IPS-18c (cell line): ENCODE measurements at regions not wholly inside any gene's neighbourhood (a gene's known extent, or its start where the extent isn't known, plus 50 kb on each side); places are given as distances from the start of the nearest gene placed in this dataset.

ENCODE experiments used
- H3K4me3 ChIP-seq: 2 replicates; pipeline ENCODE4 v1.7.0; 2013; ENCODE audit warnings: low read depth, mild to moderate bottlenecking, low read length, moderate library complexity; ENCODE audit not compliant: insufficient read depth
- H3K9me3 ChIP-seq: one replicate; pipeline ENCODE4 v1.6.1; 2013; ENCODE audit warnings: mild to moderate bottlenecking, low read length, moderate library complexity; ENCODE audit not compliant: control insufficient read depth, insufficient read depth

DNA sequence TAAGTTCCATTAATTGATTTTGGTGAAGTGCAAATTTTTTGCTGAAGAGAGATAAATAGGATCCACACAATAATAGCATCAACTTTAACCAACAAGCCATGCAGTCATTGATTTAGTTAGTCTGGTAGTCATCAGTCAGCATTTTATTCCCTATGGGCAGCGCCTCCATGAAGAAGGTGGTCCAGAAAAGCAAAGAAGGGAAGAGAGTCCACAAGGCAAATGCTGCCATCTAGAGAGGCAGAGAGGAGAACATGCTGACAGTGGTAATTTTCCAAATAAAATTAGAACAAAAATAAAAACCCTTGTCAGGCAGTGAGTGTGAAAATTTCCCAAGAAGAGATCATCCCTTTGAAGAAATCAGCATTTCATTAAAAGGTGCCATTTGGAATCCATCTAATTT lies 366.7 kb upstream of the FAM241A start:
- Histone ChIP-seq H3K4me3 (no peak overlapping the region), H3K9me3 (no peaks in the 10 kb centered on the region)

- no peak overlapping the region for H3K4me3 ChIP-seq
- no peaks in the 10 kb centered on the region for H3K9me3 ChIP-seq
Observed at GRCh38 chr4:111780965-111781364, 364.3 kb upstream of the FAM241A start.

- H3K9me3 ChIP-seq: no peaks in the 10 kb centered on the region
- no peak overlapping the region for H3K4me3 ChIP-seq
Observed at GRCh38 chr4:111781611-111782010, 363.6 kb upstream of the FAM241A start.

DNA sequence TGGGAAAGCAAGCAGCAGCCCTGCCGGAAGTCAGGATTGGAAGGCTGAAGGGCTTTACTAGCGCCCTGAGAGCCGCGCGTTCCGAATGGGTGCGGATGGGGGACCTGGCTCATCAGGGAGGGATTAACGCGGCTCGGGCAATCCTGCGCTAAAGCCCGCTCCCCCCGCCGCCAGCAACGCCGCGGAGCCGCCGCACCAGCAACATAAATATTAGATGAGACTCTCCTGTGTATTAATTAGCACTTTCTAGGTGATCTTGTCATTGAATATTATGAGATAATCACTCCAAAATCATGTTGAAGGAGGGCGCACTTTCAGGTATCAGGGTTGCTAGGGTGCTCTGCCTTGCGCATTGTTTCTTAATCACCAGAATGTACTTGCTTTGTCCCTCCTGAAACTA lies 357.2 kb upstream of the FAM241A start:
- H3K9me3 ChIP-seq: no peaks in the 10 kb centered on the region
- H3K4me3 ChIP-seq: peak overlapping the region; percentile 15; the same call in 1 of the 2 replicates

GRCh38 chr4:111789901-111790640 lies 355.2 kb upstream of the FAM241A start:
- Histone ChIP-seq H3K4me3 (no peak overlapping the region), H3K9me3 (no peaks in the 10 kb centered on the region)

DNA sequence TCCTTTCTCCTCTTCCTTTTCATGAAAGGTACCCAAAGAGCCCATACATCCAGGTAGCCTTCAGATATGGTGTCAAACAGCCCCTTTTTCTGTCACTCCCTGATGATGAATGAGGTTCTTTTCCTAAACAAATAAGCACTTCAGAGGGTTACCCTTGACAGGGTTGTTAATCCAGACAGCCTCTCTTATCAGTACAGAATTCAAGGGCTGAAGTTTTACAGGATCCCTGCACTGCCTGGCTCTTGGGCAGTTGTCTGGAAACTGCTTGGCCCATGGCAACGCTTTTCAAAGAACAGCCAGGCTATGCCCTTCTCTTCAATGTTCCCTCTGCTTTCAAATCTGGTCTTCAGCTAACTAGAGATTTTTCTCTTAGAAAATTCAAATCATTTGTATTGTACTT lies 352.6 kb upstream of the FAM241A start:
- no peaks in the 10 kb centered on the region for H3K9me3 ChIP-seq
- no peak overlapping the region for H3K4me3 ChIP-seq

DNA sequence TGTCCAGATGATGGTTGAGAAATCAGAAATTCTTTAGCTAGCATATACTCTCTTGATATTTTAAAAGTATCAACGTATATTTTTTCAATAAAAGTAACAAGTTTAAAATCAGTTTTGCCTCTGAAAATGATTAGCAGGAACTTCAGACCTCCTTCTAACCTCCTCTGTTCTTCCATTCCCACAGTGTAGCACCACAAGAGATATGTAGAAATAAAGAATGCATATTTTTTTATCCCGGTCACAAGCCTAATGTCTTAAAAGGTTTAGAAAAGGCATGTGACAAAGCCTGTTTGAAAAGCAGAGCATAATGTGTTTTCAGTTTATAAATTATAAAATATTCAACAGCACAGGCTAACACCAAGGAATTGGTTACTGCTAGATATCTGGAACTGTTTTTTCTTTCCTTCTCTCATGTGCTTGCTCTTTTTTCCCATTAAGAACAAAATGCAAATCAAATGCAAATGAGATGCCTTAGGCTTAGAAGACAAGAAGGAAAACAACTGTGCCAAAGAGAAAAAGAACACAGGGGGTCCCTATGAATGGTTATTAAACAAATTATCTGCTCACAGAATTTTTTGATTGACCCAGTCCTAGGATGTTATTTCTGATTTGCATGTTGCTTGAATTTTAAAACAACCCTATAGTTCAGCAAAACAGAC lies 351.7 kb upstream of the FAM241A start:
- H3K9me3 ChIP-seq: no peaks in the 10 kb centered on the region
- H3K4me3 ChIP-seq: no peak overlapping the region

GRCh38 chr4:111797455-111798163 lies 347.6 kb upstream of the FAM241A start:
- H3K9me3 ChIP-seq: no peaks in the 10 kb centered on the region
- H3K4me3 ChIP-seq: no peak overlapping the region

GRCh38 chr4:111798840-111799239 lies 346.4 kb upstream of the FAM241A start:
- no peak overlapping the region for H3K4me3 ChIP-seq
- no peaks in the 10 kb centered on the region for H3K9me3 ChIP-seq

- Histone ChIP-seq H3K4me3 (no peak overlapping the region), H3K9me3 (no peaks in the 10 kb centered on the region)
Observed at GRCh38 chr4:111800551-111800950, 344.7 kb upstream of the FAM241A start.

DNA sequence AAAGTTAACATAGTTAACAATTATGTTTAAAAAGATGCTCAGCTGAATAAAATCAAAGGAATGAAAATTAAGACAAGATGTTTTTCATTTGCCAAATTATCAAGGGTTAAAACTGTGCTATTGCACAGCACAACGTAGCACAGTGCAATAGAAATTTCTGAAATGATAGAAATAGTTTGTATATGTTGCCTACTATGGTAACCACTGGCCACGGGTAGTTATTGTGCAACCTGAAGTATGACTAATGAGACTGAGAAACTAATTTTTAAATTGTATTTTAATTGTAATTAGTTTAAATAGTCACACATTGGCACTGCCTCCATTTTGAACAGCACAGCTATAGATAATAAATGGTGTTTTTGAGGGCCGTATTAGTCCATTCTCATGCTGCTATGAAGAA lies 343.1 kb upstream of the FAM241A start:
- Histone ChIP-seq H3K4me3 (no peak overlapping the region), H3K9me3 (no peaks in the 10 kb centered on the region)

DNA sequence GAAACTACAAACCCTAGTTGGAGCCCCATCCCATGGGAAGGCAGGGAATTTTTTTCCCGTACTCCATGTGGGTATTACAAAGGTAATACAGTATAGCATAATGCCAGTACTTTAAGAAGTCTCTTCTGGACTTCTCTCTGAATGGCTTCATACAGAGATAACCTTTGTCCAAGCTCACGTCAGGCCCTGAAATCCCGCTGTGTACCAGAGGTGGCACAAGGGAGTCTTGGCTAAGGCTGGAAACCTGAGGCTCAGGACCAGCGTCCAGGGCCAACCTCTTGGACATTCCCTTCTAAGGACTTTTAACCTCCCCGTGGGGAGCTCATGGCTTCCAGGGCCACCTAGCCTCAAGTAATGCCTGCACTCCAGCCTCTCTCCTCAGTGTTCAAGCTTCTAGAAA lies 338.9 kb upstream of the FAM241A start:
- no peaks in the 10 kb centered on the region for H3K9me3 ChIP-seq

GRCh38 chr4:111807576-111807975 lies 337.7 kb upstream of the FAM241A start:
- Histone ChIP-seq H3K4me3 (no peak overlapping the region), H3K9me3 (no peaks in the 10 kb centered on the region)

More for the DNA sequence above, 338.9 kb upstream of the FAM241A start:
- no peak overlapping the region for H3K4me3 ChIP-seq

DNA sequence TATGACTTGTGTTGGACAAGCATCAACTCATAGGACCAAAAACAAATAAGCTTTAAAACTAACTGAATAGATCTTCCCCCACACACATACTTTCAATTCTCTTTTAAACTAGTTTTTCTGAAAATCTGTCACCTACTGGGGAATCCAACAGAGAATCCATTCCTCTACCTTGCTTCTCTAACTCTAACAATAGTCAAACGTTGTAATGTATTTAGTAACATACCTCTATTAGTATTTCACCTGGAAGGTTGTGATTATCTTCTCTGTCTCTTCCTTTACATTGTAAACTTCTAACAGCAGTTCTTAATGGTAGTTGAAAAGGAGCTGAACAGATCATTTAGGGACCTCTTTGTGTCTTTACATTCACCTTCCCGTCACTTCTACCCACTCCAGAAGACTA lies 337.1 kb upstream of the FAM241A start:
- H3K4me3 ChIP-seq: no peak overlapping the region
- H3K9me3 ChIP-seq: no peaks in the 10 kb centered on the region

DNA sequence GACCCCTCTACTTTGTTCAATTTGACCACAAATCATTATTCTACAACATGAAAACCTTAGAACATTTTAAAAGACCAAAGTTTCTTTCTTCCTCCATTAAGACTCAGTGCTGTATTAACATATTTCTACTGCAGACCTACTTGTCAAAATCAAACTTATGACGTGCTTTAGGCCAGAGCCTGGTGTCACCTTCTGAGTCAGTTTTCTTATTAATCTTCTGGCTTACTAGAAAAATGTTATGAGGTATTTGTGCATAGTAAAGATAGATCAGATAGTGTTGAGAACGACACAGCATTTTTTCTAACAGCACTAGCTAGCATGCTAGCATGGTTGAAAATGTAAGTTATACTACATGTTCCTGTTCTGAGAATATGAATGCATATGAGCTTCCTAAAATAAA lies 333.6 kb upstream of the FAM241A start:
- Histone ChIP-seq H3K4me3 (no peak overlapping the region), H3K9me3 (no peaks in the 10 kb centered on the region)

GRCh38 chr4:111812114-111812513 lies 333.1 kb upstream of the FAM241A start:
- Histone ChIP-seq H3K9me3 (no peaks in the 10 kb centered on the region), H3K4me3 (no peak overlapping the region)

DNA sequence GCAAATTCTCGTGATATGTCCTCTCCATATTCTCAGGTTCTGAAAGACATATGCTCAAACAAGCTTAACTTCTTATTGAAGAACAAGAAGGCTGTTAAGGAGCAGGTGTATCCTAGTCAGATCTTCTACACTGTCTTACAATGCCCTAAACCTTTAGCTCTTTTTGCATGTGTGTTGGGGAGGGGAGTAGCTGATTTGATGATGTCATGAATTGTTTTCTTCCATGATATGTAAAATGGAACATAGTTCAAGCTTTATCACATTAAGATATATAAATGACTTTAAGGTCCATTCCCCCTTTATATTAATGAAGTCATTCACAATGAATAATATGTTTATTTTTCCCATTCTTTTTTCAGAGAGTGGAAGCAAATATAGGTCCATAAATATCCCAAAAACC lies 332.5 kb upstream of the FAM241A start:
- Histone ChIP-seq H3K4me3 (no peak overlapping the region), H3K9me3 (no peaks in the 10 kb centered on the region)

DNA sequence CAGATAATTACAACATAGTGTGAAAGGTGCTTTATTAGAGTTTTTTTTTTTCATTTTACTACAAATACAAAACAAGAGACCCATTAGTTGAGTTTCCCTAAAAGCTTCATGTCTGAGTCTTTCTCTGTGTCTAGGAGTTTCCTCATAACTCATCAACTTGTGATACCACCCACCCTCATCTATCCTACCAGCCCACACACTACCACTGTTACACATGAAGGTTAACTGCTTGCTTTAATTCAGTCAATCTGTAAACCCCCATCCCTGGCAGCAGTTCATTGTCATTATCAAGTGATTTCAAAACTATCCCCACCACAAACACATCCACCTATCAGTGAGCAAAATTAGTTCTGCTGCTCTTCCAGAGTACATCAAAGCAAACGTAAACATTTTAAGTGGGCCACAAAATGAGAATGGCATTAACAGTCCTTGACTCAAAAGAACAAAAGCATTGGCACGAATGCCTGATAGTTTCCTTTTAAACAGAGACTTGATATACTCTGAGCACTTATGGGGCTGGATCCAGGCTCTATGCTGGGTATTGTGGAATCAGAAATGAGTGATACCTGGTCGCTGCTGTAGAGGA lies 331.6 kb upstream of the FAM241A start:
- Histone ChIP-seq H3K4me3 (no peak overlapping the region), H3K9me3 (no peaks in the 10 kb centered on the region)
